ENCODE measurements at regions not wholly inside any gene's neighbourhood (a gene's known extent, or its start where the extent isn't known, plus 50 kb on each side); places are given as distances from the start of the nearest gene placed in this dataset.
A peak's percentile ranks its signal among the peaks of the same experiment; 100 is the strongest.
"Not testable (repeated sequence)": the region's sequence is repeated elsewhere in the genome, so short reads cannot be mapped to it uniquely, and the experiment has no call there.

GRCh38 chr14:52202151-52202550 lies 65.3 kb upstream of the PTGDR start:
- no peak for DNase-seq

- no peak for DNase-seq
These were observed 77.1 kb upstream of the PTGDR start for GRCh38 chr14:52190337-52190931.

GRCh38 chr14:52189325-52189724 lies 78.2 kb upstream of the PTGDR start:
- DNase-seq = no peak

DNA sequence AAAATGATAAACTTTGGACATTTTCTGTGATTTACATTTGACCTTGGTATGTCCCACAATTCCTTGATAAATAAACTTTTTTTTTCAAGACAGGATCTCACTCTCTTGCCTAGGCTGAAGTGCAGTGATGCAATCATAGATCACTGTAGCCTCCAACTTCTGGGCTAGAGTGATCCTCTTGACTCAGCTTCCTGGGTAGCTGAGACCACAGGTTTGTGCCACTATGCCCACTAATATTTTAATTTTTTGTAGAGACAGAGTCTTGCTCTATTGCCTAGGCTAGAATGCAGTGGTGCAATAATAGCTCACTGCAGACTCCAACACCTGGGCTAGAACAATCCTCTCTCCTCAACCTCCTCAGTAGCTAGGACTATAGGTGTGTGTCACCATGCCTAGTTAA lies 79.1 kb upstream of the PTGDR start:
- no peak for DNase-seq

DNA sequence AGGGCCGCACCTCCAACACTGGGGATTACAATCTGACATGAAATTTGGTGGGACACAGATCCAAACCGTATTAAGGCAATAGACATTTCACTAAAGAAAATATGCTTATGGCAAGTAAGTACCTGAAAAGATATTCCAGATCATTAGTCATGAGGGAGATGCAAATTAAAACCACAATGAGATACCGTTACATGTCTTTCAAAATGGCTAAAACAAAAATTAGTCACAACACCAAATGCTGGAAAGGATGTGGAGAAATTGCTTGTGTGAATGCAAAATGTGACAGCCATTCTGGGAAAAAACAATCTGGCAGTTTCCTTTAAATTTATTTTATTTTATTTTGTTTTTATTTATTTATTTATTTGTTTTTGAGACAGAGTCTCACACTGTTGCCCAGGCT lies 82.3 kb upstream of the PTGDR start:
- DNase-seq = no peak

GRCh38 chr14:52182853-52183252 lies 84.6 kb upstream of the PTGDR start:
- no peak for DNase-seq

GRCh38 chr14:52179141-52179790 lies 88.2 kb upstream of the PTGDR start:
- DNase-seq = no peak

- no peak for DNase-seq
These were observed 91.5 kb upstream of the PTGDR start for GRCh38 chr14:52175982-52176502.

DNA sequence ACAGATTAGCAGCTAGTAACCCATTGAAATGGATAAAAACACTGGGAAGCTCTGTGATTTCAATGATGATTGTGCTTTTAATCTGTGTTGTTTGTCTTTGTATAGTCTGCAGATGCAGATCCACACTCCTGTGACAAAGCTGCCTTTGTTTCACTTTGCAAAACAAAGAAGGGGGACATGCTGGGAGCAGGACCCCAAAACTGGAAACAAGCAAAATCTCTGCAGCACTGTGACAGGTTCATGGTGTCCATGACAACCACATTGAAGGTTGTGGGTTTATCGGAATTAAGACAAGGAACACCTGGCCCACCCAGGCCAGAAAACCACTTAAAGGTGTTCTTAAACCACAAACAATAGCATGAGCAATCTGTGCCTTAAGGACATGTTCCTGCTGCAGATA lies 95.6 kb upstream of the PTGDR start:
- not testable (repeated sequence) for DNase-seq

- DNase-seq = no peak
These were observed 98.0 kb upstream of the NID2 start for GRCh38 chr14:52166822-52167221.

GRCh38 chr14:52155651-52156213 lies 86.9 kb upstream of the NID2 start:
- no peak for DNase-seq

DNA sequence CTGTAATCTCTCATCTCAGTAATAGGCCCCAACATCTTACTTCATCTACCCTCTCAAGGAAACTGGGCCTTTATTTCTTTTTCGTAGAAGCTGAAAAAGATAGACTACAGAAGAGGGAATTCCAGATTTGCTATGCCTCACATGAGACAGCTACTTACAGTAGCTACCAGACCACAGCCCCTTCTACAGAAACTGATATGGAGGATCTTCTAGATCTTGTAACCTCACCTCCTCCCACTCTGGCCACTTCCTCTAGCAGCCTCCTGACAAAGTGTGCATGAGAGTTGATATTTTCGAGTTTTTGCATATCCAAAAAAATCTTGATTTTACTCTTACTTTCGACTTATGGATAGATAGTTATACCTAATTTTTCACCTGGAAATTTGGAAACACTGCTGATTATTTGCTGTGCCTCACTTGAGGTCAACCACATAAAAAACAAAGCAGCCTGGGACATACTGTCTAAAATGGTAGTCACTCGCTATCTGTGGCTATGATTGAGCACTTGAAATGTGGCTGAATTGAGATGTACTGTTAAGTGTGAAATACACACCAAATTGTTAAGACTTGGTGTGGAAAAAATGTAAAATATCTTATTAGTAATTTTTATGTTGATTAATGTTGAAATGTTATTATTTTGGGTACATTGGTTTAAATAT lies 86.3 kb upstream of the NID2 start:
- DNase-seq = no peak

- no peak for DNase-seq
These were observed 85.1 kb upstream of the NID2 start for GRCh38 chr14:52153939-52154338.

DNA sequence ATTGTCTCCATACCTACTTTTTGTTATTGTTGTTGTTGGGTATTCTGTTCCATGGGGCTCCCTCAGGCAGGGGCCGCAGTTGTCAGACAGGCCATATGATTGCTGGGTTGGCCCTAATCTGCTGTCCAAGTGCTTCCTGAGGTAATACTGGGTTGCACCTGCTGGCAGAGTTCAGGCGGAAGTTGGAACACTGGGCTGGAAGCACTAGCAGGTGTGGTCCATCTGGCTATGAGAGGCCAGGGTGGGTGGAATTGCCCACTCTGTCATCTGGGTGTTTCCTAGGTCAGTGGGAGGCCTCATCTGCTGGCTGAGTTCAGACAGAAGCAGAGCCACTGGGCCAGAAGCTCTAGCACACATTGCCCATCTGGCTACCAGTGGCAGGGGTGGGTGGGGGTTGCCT lies 81.3 kb upstream of the NID2 start:
- DNase-seq = no peak

GRCh38 chr14:52148371-52148770 lies 79.5 kb upstream of the NID2 start:
- DNase-seq = no peak

GRCh38 chr14:52146504-52146903 lies 77.6 kb upstream of the NID2 start:
- DNase-seq = no peak

DNA sequence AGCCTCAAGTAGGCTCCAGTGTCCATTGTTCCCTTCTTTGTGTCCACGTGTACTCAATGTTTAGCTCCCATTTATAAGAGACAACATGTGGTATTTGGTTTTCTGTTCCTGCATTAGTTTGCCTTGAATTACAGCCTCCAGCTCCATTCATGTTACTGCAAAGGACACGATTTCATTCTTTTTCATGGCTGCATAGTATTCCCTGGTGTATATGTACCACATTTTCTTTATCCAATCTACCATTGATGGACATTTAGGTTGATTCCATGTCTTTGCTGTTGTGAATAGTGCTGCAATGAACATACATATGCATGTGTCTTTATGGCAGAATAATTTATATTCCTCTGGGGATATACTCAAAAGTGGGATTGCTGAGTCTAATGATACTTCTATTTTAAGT lies 75.2 kb upstream of the NID2 start:
- not testable (repeated sequence) for DNase-seq

GRCh38 chr14:52142504-52142903 lies 73.6 kb upstream of the NID2 start:
- DNase-seq = no peak

DNA sequence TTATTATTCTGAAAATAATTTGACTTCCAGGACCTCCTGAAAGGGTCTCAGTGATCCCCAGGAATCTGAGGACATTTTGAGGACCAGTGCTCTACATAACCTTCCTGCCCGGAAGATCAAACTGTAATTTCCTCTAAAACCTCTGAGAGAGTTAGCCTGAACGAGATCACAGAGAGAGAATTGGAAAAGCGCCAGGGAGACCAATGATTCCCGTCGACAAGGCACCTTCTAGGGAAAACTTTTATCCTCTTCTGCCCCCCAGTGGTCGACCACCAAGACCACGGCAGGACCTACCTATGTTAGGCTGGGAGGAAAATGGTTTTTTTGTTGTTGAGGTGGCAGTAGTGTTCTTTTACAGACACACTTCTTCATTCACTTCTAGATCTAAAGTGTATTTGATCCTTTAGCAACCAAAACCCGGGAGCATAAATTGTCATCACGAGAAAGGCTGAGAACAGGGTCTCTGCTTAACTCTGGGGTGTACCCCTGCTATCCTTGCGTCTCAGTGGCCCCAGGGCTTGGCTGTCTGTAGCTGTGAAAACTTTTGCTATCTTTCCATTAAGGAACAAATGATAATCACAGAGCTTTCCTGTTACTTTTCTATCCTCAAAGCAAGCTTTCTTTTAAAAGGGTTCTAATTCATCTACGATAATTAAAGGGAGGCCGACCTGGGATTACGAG lies 62.9 kb upstream of the NID2 start:
- peak; percentile 98 for DNase-seq

- DNase-seq = no peak
These were observed 60.9 kb upstream of the NID2 start for GRCh38 chr14:52129721-52130120.

GRCh38 chr14:52125885-52126284 lies 57.0 kb upstream of the NID2 start:
- DNase-seq = no peak

GRCh38 chr14:52124791-52125684 lies 56.2 kb upstream of the NID2 start:
- peak; percentile 90 for DNase-seq
